Mononuclear cell (primary cell): ENCODE measurements at regions not wholly inside any gene's neighbourhood (a gene's known extent, or its start where the extent isn't known, plus 50 kb on each side); places are given as distances from the start of the nearest gene placed in this dataset.

ENCODE experiments used
- H3K27me3 ChIP-seq: 2 replicates; pipeline ENCODE4 v1.6.0; 2011; ENCODE audit warnings: low read length, control low read depth; ENCODE audit not compliant: insufficient read depth
- H3K4me1 ChIP-seq: 2 replicates; pipeline ENCODE4 v1.5.1; 2011; ENCODE audit warnings: mild to moderate bottlenecking, low read length, control low read depth; ENCODE audit not compliant: insufficient read depth
- H3K4me3 ChIP-seq: 2 replicates; pipeline ENCODE4 v1.5.1; 2011; ENCODE audit warnings: mild to moderate bottlenecking, low read length, moderate library complexity
- H3K9me3 ChIP-seq: 2 replicates; pipeline ENCODE4 v1.5.1; 2011; ENCODE audit warnings: low read depth, mild to moderate bottlenecking, control low read depth, low read length

- no peak overlapping the region for H3K4me3 ChIP-seq
- H3K27me3 ChIP-seq: no peaks in the 10 kb centered on the region
- H3K9me3 ChIP-seq: no peaks in the 10 kb centered on the region
- peaks cover 59% of the 10 kb centered on the region for H3K4me1 ChIP-seq
Observed at GRCh38 chr2:42971947-42972736, 179.8 kb upstream of the HAAO start.

GRCh38 chr2:42971381-42971780 lies 179.0 kb upstream of the HAAO start:
- no peaks in the 10 kb centered on the region for H3K27me3 ChIP-seq
- peaks cover 52% of the 10 kb centered on the region for H3K4me1 ChIP-seq
- H3K4me3 ChIP-seq: no peak overlapping the region
- H3K9me3 ChIP-seq: no peaks in the 10 kb centered on the region

- Histone ChIP-seq H3K9me3 (no peaks in the 10 kb centered on the region), H3K4me3 (no peak overlapping the region), H3K4me1 (peaks cover 47% of the 10 kb centered on the region), H3K27me3 (no peaks in the 10 kb centered on the region)
Observed at GRCh38 chr2:42970151-42970550, 177.8 kb upstream of the HAAO start.

GRCh38 chr2:42969231-42970150 lies 177.1 kb upstream of the HAAO start:
- Histone ChIP-seq H3K4me1 (peaks cover 47% of the 10 kb centered on the region), H3K27me3 (no peaks in the 10 kb centered on the region), H3K9me3 (no peaks in the 10 kb centered on the region), H3K4me3 (no peak overlapping the region)

- H3K9me3 ChIP-seq: no peaks in the 10 kb centered on the region
- no peaks in the 10 kb centered on the region for H3K27me3 ChIP-seq
- H3K4me3 ChIP-seq: no peak overlapping the region
- H3K4me1 ChIP-seq: peaks cover 57% of the 10 kb centered on the region
Observed at GRCh38 chr2:42967959-42968674, 175.7 kb upstream of the HAAO start.

GRCh38 chr2:42965910-42966309 lies 173.5 kb upstream of the HAAO start:
- Histone ChIP-seq H3K4me1 (peaks cover 73% of the 10 kb centered on the region), H3K27me3 (no peaks in the 10 kb centered on the region)

GRCh38 chr2:42965196-42965595 lies 172.8 kb upstream of the HAAO start:
- no peaks in the 10 kb centered on the region for H3K9me3 ChIP-seq
- no peak overlapping the region for H3K4me3 ChIP-seq
- peaks cover 66% of the 10 kb centered on the region for H3K4me1 ChIP-seq

More at GRCh38 chr2:42965910-42966309, 173.5 kb upstream of the HAAO start:
- Histone ChIP-seq H3K9me3 (no peaks in the 10 kb centered on the region), H3K4me3 (no peak overlapping the region)

GRCh38 chr2:42964439-42965083 lies 172.2 kb upstream of the HAAO start:
- H3K4me1 ChIP-seq: peaks cover 63% of the 10 kb centered on the region
- H3K9me3 ChIP-seq: no peaks in the 10 kb centered on the region
- no peak overlapping the region for H3K4me3 ChIP-seq
- H3K27me3 ChIP-seq: no peaks in the 10 kb centered on the region

More at GRCh38 chr2:42965196-42965595, 172.8 kb upstream of the HAAO start:
- H3K27me3 ChIP-seq: no peaks in the 10 kb centered on the region

GRCh38 chr2:42963452-42964068 lies 171.2 kb upstream of the HAAO start:
- H3K4me1 ChIP-seq: peaks cover 62% of the 10 kb centered on the region
- no peaks in the 10 kb centered on the region for H3K27me3 ChIP-seq
- H3K4me3 ChIP-seq: no peak overlapping the region
- H3K9me3 ChIP-seq: no peaks in the 10 kb centered on the region

GRCh38 chr2:42962508-42962953 lies 170.1 kb upstream of the HAAO start:
- Histone ChIP-seq H3K4me1 (peaks cover 55% of the 10 kb centered on the region), H3K4me3 (no peak overlapping the region), H3K27me3 (no peaks in the 10 kb centered on the region), H3K9me3 (no peaks in the 10 kb centered on the region)

- Histone ChIP-seq H3K4me3 (no peak overlapping the region), H3K9me3 (no peaks in the 10 kb centered on the region), H3K27me3 (no peaks in the 10 kb centered on the region), H3K4me1 (peaks cover 56% of the 10 kb centered on the region)
Observed at GRCh38 chr2:42961961-42962360, 169.6 kb upstream of the HAAO start.

- peaks cover 58% of the 10 kb centered on the region for H3K4me1 ChIP-seq
- no peaks in the 10 kb centered on the region for H3K9me3 ChIP-seq
- H3K4me3 ChIP-seq: no peak overlapping the region
- no peaks in the 10 kb centered on the region for H3K27me3 ChIP-seq
Observed at GRCh38 chr2:42961385-42961811, 169.0 kb upstream of the HAAO start.

- Histone ChIP-seq H3K9me3 (no peaks in the 10 kb centered on the region), H3K4me1 (peaks cover 57% of the 10 kb centered on the region), H3K4me3 (no peak overlapping the region), H3K27me3 (no peaks in the 10 kb centered on the region)
Observed at GRCh38 chr2:42960842-42961180, 168.4 kb upstream of the HAAO start.
